HG02981 (cell line): ENCODE measurements at regions not wholly inside any gene's neighbourhood (a gene's known extent, or its start where the extent isn't known, plus 50 kb on each side); places are given as distances from the start of the nearest gene placed in this dataset.
"Not testable (repeated sequence)": the region's sequence is repeated elsewhere in the genome, so short reads cannot be mapped to it uniquely, and the experiment has no call there.

Source experiments
- ATAC-seq: cut with Tn5 transposase; IDR thresholded peaks from one replicate; pipeline ENCODE4 v1.9.1; 2021; ENCODE audit warnings: mild to moderate bottlenecking, moderate library complexity; ENCODE audit not compliant: unreplicated experiment

GRCh38 chr3:170657312-170657711 lies 71.4 kb upstream of the SLC7A14 start:
- ATAC-seq: no peak

- no peak for ATAC-seq
Observed at GRCh38 chr3:170656284-170656683, 70.4 kb upstream of the SLC7A14 start.

GRCh38 chr3:170653801-170654200 lies 67.9 kb upstream of the SLC7A14 start:
- no peak for ATAC-seq

GRCh38 chr3:170651260-170651845 lies 65.5 kb upstream of the SLC7A14 start:
- no peak for ATAC-seq

GRCh38 chr3:170650557-170650956 lies 64.7 kb upstream of the SLC7A14 start:
- ATAC-seq: not testable (repeated sequence)

- ATAC-seq: no peak
Observed at GRCh38 chr3:170644711-170645110, 58.8 kb upstream of the SLC7A14 start.

GRCh38 chr3:170643831-170644230 lies 58.0 kb upstream of the SLC7A14 start:
- no peak for ATAC-seq

GRCh38 chr3:170642882-170643601 lies 57.2 kb upstream of the SLC7A14 start:
- no peak for ATAC-seq

GRCh38 chr3:170641510-170642236 lies 55.8 kb upstream of the SLC7A14 start:
- ATAC-seq: no peak

GRCh38 chr3:170640737-170641171 lies 54.9 kb upstream of the SLC7A14 start:
- ATAC-seq: no peak

- ATAC-seq: no peak
Observed at GRCh38 chr3:170638988-170639387, 53.1 kb upstream of the SLC7A14 start.

GRCh38 chr3:170637306-170637705 lies 51.4 kb upstream of the SLC7A14 start:
- no peak for ATAC-seq

- no peak for ATAC-seq
Observed at GRCh38 chr3:170636400-170636973, 50.6 kb upstream of the SLC7A14 start.
